A549 (cell line): ENCODE measurements at regions not wholly inside any gene's neighbourhood (a gene's known extent, or its start where the extent isn't known, plus 50 kb on each side); places are given as distances from the start of the nearest gene placed in this dataset.

Source experiments
- ATAC-seq, 2 experiments: fragments of 200-7000 bp in 1 of 2; fragments of >200 bp in 1 of 2; cut with Nextera tagmentation in 1 of 2; cut with Tn5 transposase in 1 of 2; 3 replicates each; pipeline versions ENCODE4 v1.8.0 to v1.9.1; 2018 to 2020; ENCODE audit warnings: mild to moderate bottlenecking in 1 of 2, moderate library complexity in 1 of 2
- CTCF ChIA-PET: fragments of 300-600 bp; sonication (Branson Sonifier 250); formaldehyde crosslinking; extraction: SDS; loops from one replicate; lab custom pipeline; 2021; ENCODE audit warnings: antibody characterized with exemption, inconsistent platforms; lab: Yijun Ruan, JAX
- POLR2A ChIA-PET: fragments of 350-600 bp; formaldehyde crosslinking; extraction: SDS; loops from one replicate; lab custom pipeline; 2021; ENCODE audit warnings: antibody characterized with exemption, inconsistent platforms; lab: Yijun Ruan, JAX
- DNase-seq, 2 experiments: peaks; one replicate each; pipeline versions ENCODE4 v3.0.0 to v3.0.0-alpha.2; 2011 to 2016; ENCODE audit warnings: low read depth in 1 of 2, low spot score in 1 of 2
- FAIRE-seq: peaks from 2 replicates; lab custom pipeline; 2011; peaks lifted over from hg19 to GRCh38; lab: Jason Lieb, UNC
- H3K27ac ChIP-seq, 2 experiments: fragments of >200 bp; sonication (Bioruptor Twin); formaldehyde crosslinking; 3 replicates each; pipeline ENCODE4 v1.5.1; 2016 to 2017
- H3K4me1 ChIP-seq: fragments of >200 bp; sonication (Bioruptor Twin); formaldehyde crosslinking; 3 replicates; pipeline ENCODE4 v1.6.1; 2016
- H3K4me2 ChIP-seq: fragments of >200 bp; sonication (Bioruptor Twin); formaldehyde crosslinking; 3 replicates; pipeline ENCODE4 v1.6.1; 2016
- H3K4me3 ChIP-seq: fragments of >200 bp; sonication (Bioruptor Twin); formaldehyde crosslinking; 3 replicates; pipeline ENCODE4 v1.5.1; 2016
- H3K9me3 ChIP-seq: fragments of >200 bp; sonication (Bioruptor Twin); formaldehyde crosslinking; 3 replicates; pipeline ENCODE4 v1.6.1; 2016
- CBX2 ChIP-seq: fragments of 200-600 bp; sonication (generic); IDR thresholded peaks from 2 replicates; pipeline ENCODE4 v1.6.1; 2016; ENCODE audit warnings: low read depth, mild to moderate bottlenecking, borderline replicate concordance
- CEBPB ChIP-seq, 2 experiments: fragments of >200 bp in 1 of 2; sonication (Bioruptor Twin) in 1 of 2; formaldehyde crosslinking in 1 of 2; IDR thresholded peaks; 2 replicates each; pipeline ENCODE4 v1.6.1; 2012 to 2016
- CHD2 ChIP-seq: fragments of 150-350 bp; IDR thresholded peaks from 2 replicates; pipeline ENCODE4 v1.6.1; 2014; ENCODE audit warnings: low read length; ENCODE audit not compliant: partially characterized antibody
- CHD4 ChIP-seq: fragments of 200-600 bp; sonication (generic); IDR thresholded peaks from 2 replicates; pipeline ENCODE4 v1.6.1; 2016; ENCODE audit warnings: antibody characterized with exemption, mild to moderate bottlenecking, borderline replicate concordance
- CTCF ChIP-seq: fragments of >200 bp; sonication (Bioruptor Twin); formaldehyde crosslinking; IDR thresholded peaks from 3 replicates; pipeline ENCODE4 v1.5.1; 2016
- EHF ChIP-seq: fragments of 250-450 bp; sonication (Bioruptor Pico); IDR thresholded peaks from 2 replicates; pipeline ENCODE4 v1.5.0; 2020; ENCODE audit warnings: mild to moderate bottlenecking
- ELK1 ChIP-seq: fragments of 150-350 bp; IDR thresholded peaks from 2 replicates; pipeline ENCODE4 v1.6.1; 2014; ENCODE audit warnings: low read depth, mild to moderate bottlenecking, low read length
- EP300 ChIP-seq, 2 experiments: fragments of >200 bp; sonication (Bioruptor Twin); formaldehyde crosslinking; IDR thresholded peaks; 2 replicates in 1 of 2; 3 replicates in 1 of 2; pipeline ENCODE4 v1.6.1; 2016 to 2017
- GATA3 ChIP-seq: IDR thresholded peaks from 2 replicates; pipeline ENCODE4 v1.6.1; 2012; ENCODE audit warnings: borderline replicate concordance
- HMGXB4 ChIP-seq: fragments of 250-450 bp; sonication (Bioruptor Pico); IDR thresholded peaks from 2 replicates; pipeline ENCODE4 v1.5.0; 2021; ENCODE audit warnings: mild to moderate bottlenecking, moderate library complexity, borderline replicate concordance
- HOXB13 ChIP-seq: fragments of 250-450 bp; sonication (Bioruptor Pico); IDR thresholded peaks from 2 replicates; pipeline ENCODE4 v1.5.0; 2020; ENCODE audit warnings: low read depth, mild to moderate bottlenecking, moderate library complexity
- HOXB5 ChIP-seq: fragments of 250-450 bp; sonication (Bioruptor Pico); IDR thresholded peaks from 2 replicates; pipeline ENCODE4 v1.5.0; 2020; ENCODE audit warnings: mild to moderate bottlenecking, moderate library complexity
- JUN ChIP-seq, 2 experiments: fragments of >200 bp; sonication (Bioruptor Twin); formaldehyde crosslinking; IDR thresholded peaks; 2 replicates in 1 of 2; 3 replicates in 1 of 2; pipeline ENCODE4 v1.6.1; 2016 to 2017
- KDM5A ChIP-seq: fragments of 200-600 bp; sonication (generic); IDR thresholded peaks from 2 replicates; pipeline ENCODE4 v1.6.1; 2016; ENCODE audit warnings: antibody characterized with exemption, mild to moderate bottlenecking
- MAZ ChIP-seq: fragments of 150-350 bp; IDR thresholded peaks from 2 replicates; pipeline ENCODE4 v1.6.1; 2014; ENCODE audit warnings: antibody characterized with exemption, low read depth, low read length, borderline replicate concordance
- NFE2L2 ChIP-seq: fragments of 150-350 bp; conservative IDR thresholded peaks from 2 replicates; pipeline ENCODE4 v1.6.1; 2014; ENCODE audit warnings: low read length
- POLR2AphosphoS2 ChIP-seq: conservative IDR thresholded peaks from 2 replicates; pipeline ENCODE4 v1.6.1; 2012; ENCODE audit warnings: low read length, improper control_type of control experiment, inconsistent platforms
- RARB ChIP-seq: fragments of 250-450 bp; sonication (Bioruptor Pico); IDR thresholded peaks from 2 replicates; pipeline ENCODE4 v1.8.0; 2021; ENCODE audit warnings: mild to moderate bottlenecking, moderate library complexity
- RCOR1 ChIP-seq: fragments of 150-350 bp; IDR thresholded peaks from 2 replicates; pipeline ENCODE4 v1.6.1; 2014; ENCODE audit warnings: antibody characterized with exemption, low read length, low read depth
- TP53 ChIP-seq: fragments of 250-450 bp; sonication (Bioruptor Pico); IDR thresholded peaks from 2 replicates; pipeline ENCODE4 v1.5.0; 2021; ENCODE audit warnings: mild to moderate bottlenecking, moderate library complexity
- ZFP36 ChIP-seq: fragments of 450-650 bp; IDR thresholded peaks from 2 replicates; pipeline ENCODE4 v1.6.1; 2014; ENCODE audit warnings: borderline replicate concordance; ENCODE audit not compliant: partially characterized antibody
- ZNF302 ChIP-seq: fragments of 250-450 bp; sonication (Bioruptor Pico); IDR thresholded peaks from 2 replicates; pipeline ENCODE4 v1.9.0; 2021; ENCODE audit warnings: inconsistent platforms, mild to moderate bottlenecking, moderate library complexity
- ZSCAN20 ChIP-seq: fragments of 250-450 bp; sonication (Bioruptor Pico); IDR thresholded peaks from 2 replicates; pipeline ENCODE4 v1.8.0; 2022; ENCODE audit warnings: mild to moderate bottlenecking, moderate library complexity
- WGBS: methylation state at CpG from one replicate; pipeline ENCODE4 v1.1.6; 2017; ENCODE audit errors: missing lambda C conversion rate; 5-methylcytosine and 5-hydroxymethylcytosine counted together

- Histone ChIP-seq H3K4me3 (no peak overlapping the region), H3K9me3 (no peaks in the 10 kb centered on the region), H3K4me1 (0 out of 3 replicates have a peak, but pooled peaks cover 4% of the 10 kb centered on the region), H3K4me2 (no peak overlapping the region), H3K27ac (no peak overlapping the region)
- CTCF ChIA-PET: no interaction called here
- no peak for ATAC-seq
- POLR2A ChIA-PET: no interaction called here
- TF ChIP-seq CHD2 (no peak), HOXB13 (CRISPR knock-in tag) (no peak), HMGXB4 (CRISPR knock-in tag) (no peak), KDM5A (no peak), CHD4 (no peak), JUN (IDR thresholded peaks at IDR 0.05) (no peak), CBX2 (no peak), ELK1 (no peak), POLR2AphosphoS2 (no peak), MAZ (no peak), CTCF (no peak), RARB (CRISPR knock-in tag) (no peak), HOXB5 (CRISPR knock-in tag) (no peak), ZNF302 (CRISPR knock-in tag) (no peak), CEBPB (IDR thresholded peaks at IDR 0.05) (no peak), RCOR1 (no peak), ZSCAN20 (CRISPR knock-in tag) (no peak), EP300 (IDR thresholded peaks at IDR 0.05) (no peak), ZFP36 (no peak)
- 74% methylated on average over 1 of the region's 1 CpG for WGBS
- DNase-seq: no peak
- peak; percentile 59 for FAIRE-seq
Measured at GRCh38 chr3:106577241-106577640, 708.4 kb upstream of the CBLB start.

GRCh38 chr3:106578911-106579310, 710.1 kb upstream of the CBLB start:
- Histone ChIP-seq H3K27ac (no peak overlapping the region), H3K4me3 (no peak overlapping the region), H3K4me1 (0 out of 3 replicates have a peak, but pooled peaks cover 4% of the 10 kb centered on the region), H3K9me3 (no peaks in the 10 kb centered on the region), H3K4me2 (no peak overlapping the region)
- 18% methylated on average over 1 of the region's 1 CpG for WGBS
- DNase-seq (no peak), FAIRE-seq (no peak), ATAC-seq (no peak)
- ChIA-PET POLR2A (no interaction called here), CTCF (no interaction called here)
- TF ChIP-seq GATA3 (no peak), KDM5A (no peak), CTCF (no peak), TP53 (CRISPR knock-in tag) (no peak), NFE2L2 (no peak), CBX2 (no peak), EHF (CRISPR knock-in tag) (no peak)
